HepG2 (cell line): ENCODE measurements at regions not wholly inside any gene's neighbourhood (a gene's known extent, or its start where the extent isn't known, plus 50 kb on each side); places are given as distances from the start of the nearest gene placed in this dataset.

Source experiments
- GATAD2A ChIP-seq: IDR thresholded peaks from 2 replicates; pipeline ENCODE4 v1.6.1; 2016
- SOX6 ChIP-seq, 2 experiments: fragments of 450-650 bp in 1 of 2; sonication (generic) in 1 of 2; formaldehyde crosslinking in 1 of 2; IDR thresholded peaks; 2 replicates each; pipeline versions ENCODE4 v1.4.0 to v1.6.1; 2017 to 2020; ENCODE audit warnings: antibody characterized with exemption in 1 of 2, mild to moderate bottlenecking in 1 of 2, missing genetic modification reagents in 1 of 2
- ZNF101 ChIP-seq: sonication (generic); formaldehyde crosslinking; IDR thresholded peaks from 2 replicates; pipeline ENCODE4 v1.4.0; 2020; ENCODE audit warnings: mild to moderate bottlenecking, low read depth, missing genetic modification reagents, borderline replicate concordance
- ZNF17 ChIP-seq: sonication (generic); formaldehyde crosslinking; IDR thresholded peaks from 2 replicates; pipeline ENCODE4 v1.5.0; 2020; ENCODE audit warnings: mild to moderate bottlenecking, missing genetic modification reagents
- ZNF207 ChIP-seq: fragments of 450-650 bp; IDR thresholded peaks from 2 replicates; pipeline ENCODE4 v1.6.1; 2016; ENCODE audit warnings: antibody characterized with exemption, borderline replicate concordance
- ZNF333 ChIP-seq: sonication (generic); formaldehyde crosslinking; IDR thresholded peaks from 2 replicates; pipeline ENCODE4 v1.4.0; 2020; ENCODE audit warnings: mild to moderate bottlenecking, missing genetic modification reagents, borderline replicate concordance
- ZNF431 ChIP-seq: sonication (generic); formaldehyde crosslinking; IDR thresholded peaks from 2 replicates; pipeline ENCODE4 v1.9.0; 2022; ENCODE audit warnings: missing genetic modification reagents, low read depth, mild to moderate bottlenecking, borderline replicate concordance
- ZNF607 ChIP-seq: sonication (generic); formaldehyde crosslinking; IDR thresholded peaks from 2 replicates; pipeline ENCODE4 v1.5.1; 2020; ENCODE audit warnings: missing genetic modification reagents, mild to moderate bottlenecking, borderline replicate concordance
- ZSCAN31 ChIP-seq: sonication (generic); formaldehyde crosslinking; IDR thresholded peaks from 2 replicates; pipeline ENCODE4 v1.5.0; 2020; ENCODE audit warnings: low read depth, mild to moderate bottlenecking, missing genetic modification reagents
- TF ChIP-seq, protein P1 (sequence below): sonication (generic); formaldehyde crosslinking; IDR thresholded peaks from 2 replicates; pipeline ENCODE4 v1.4.0; 2020; ENCODE audit warnings: missing genetic modification reagents
- TF ChIP-seq, protein P2 (sequence below): sonication (generic); formaldehyde crosslinking; IDR thresholded peaks from 2 replicates; pipeline ENCODE4 v1.4.0; 2020; ENCODE audit warnings: missing genetic modification reagents, borderline replicate concordance
- TF ChIP-seq, protein P3 (sequence below): sonication (generic); formaldehyde crosslinking; IDR thresholded peaks from 2 replicates; pipeline ENCODE4 v1.5.1; 2020; ENCODE audit warnings: missing genetic modification reagents, mild to moderate bottlenecking, borderline replicate concordance
- TF ChIP-seq, protein P4 (sequence below): sonication (generic); formaldehyde crosslinking; IDR thresholded peaks from 2 replicates; pipeline ENCODE4 v1.9.0; 2021; ENCODE audit warnings: missing genetic modification reagents, borderline replicate concordance
- TF ChIP-seq, protein P5 (sequence below): sonication (generic); formaldehyde crosslinking; IDR thresholded peaks from 2 replicates; pipeline ENCODE4 v1.4.0; 2020; ENCODE audit warnings: missing genetic modification reagents

DNA sequence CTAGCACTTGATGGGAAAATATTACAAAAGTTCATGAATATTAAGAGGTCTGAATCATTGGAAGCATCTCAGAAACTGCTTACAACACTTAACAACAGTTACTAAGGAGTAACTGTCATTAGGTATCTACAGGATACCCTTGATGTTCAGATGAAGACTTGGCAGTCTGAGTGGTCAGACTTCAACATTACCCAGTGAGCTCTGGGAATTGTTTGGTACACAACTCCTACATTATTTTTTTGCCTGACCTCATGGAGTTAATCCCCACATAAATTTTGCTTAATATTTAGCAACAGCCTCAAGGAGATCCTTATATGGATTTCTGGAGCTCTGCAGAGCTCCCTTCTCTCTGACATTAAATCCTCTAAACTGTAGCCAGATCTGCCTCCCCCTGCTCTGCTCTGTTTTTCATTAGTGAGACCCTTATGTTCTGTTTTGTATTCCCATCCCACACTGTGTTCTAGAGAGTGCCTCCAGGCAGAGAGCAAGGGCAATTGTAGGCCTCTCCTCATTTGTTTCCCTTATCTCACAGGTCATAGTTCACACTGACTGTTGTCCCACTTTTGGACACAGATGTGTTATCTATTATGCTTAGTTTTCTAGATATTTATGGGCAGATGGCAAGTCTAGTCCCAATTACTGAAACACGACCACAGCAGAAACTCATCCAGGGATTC, 368.8 kb downstream of the GASK1B start (continued):
- TF ChIP-seq, protein P1, sequence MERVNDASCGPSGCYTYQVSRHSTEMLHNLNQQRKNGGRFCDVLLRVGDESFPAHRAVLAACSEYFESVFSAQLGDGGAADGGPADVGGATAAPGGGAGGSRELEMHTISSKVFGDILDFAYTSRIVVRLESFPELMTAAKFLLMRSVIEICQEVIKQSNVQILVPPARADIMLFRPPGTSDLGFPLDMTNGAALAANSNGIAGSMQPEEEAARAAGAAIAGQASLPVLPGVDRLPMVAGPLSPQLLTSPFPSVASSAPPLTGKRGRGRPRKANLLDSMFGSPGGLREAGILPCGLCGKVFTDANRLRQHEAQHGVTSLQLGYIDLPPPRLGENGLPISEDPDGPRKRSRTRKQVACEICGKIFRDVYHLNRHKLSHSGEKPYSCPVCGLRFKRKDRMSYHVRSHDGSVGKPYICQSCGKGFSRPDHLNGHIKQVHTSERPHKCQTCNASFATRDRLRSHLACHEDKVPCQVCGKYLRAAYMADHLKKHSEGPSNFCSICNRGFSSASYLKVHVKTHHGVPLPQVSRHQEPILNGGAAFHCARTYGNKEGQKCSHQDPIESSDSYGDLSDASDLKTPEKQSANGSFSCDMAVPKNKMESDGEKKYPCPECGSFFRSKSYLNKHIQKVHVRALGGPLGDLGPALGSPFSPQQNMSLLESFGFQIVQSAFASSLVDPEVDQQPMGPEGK = no peak
- TF ChIP-seq ZNF431 (CRISPR knock-in tag) (no peak), ZNF607 (CRISPR knock-in tag) (no peak), GATAD2A (CRISPR knock-in tag) (peak; percentile 49), ZSCAN31 (no peak), ZNF17 (CRISPR knock-in tag) (no peak), ZNF101 (no peak), ZNF207 (no peak), ZNF333 (CRISPR knock-in tag) (no peak), SOX6 (IDR thresholded peaks at IDR 0.05) (no peak), SOX6 (CRISPR knock-in tag; IDR thresholded peaks at IDR 0.05) (peak; percentile 89)
- TF ChIP-seq, protein P2, sequence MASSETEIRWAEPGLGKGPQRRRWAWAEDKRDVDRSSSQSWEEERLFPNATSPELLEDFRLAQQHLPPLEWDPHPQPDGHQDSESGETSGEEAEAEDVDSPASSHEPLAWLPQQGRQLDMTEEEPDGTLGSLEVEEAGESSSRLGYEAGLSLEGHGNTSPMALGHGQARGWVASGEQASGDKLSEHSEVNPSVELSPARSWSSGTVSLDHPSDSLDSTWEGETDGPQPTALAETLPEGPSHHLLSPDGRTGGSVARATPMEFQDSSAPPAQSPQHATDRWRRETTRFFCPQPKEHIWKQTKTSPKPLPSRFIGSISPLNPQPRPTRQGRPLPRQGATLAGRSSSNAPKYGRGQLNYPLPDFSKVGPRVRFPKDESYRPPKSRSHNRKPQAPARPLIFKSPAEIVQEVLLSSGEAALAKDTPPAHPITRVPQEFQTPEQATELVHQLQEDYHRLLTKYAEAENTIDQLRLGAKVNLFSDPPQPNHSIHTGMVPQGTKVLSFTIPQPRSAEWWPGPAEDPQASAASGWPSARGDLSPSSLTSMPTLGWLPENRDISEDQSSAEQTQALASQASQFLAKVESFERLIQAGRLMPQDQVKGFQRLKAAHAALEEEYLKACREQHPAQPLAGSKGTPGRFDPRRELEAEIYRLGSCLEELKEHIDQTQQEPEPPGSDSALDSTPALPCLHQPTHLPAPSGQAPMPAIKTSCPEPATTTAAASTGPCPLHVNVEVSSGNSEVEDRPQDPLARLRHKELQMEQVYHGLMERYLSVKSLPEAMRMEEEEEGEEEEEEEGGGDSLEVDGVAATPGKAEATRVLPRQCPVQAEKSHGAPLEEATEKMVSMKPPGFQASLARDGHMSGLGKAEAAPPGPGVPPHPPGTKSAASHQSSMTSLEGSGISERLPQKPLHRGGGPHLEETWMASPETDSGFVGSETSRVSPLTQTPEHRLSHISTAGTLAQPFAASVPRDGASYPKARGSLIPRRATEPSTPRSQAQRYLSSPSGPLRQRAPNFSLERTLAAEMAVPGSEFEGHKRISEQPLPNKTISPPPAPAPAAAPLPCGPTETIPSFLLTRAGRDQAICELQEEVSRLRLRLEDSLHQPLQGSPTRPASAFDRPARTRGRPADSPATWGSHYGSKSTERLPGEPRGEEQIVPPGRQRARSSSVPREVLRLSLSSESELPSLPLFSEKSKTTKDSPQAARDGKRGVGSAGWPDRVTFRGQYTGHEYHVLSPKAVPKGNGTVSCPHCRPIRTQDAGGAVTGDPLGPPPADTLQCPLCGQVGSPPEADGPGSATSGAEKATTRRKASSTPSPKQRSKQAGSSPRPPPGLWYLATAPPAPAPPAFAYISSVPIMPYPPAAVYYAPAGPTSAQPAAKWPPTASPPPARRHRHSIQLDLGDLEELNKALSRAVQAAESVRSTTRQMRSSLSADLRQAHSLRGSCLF = no peak
- TF ChIP-seq, protein P3, sequence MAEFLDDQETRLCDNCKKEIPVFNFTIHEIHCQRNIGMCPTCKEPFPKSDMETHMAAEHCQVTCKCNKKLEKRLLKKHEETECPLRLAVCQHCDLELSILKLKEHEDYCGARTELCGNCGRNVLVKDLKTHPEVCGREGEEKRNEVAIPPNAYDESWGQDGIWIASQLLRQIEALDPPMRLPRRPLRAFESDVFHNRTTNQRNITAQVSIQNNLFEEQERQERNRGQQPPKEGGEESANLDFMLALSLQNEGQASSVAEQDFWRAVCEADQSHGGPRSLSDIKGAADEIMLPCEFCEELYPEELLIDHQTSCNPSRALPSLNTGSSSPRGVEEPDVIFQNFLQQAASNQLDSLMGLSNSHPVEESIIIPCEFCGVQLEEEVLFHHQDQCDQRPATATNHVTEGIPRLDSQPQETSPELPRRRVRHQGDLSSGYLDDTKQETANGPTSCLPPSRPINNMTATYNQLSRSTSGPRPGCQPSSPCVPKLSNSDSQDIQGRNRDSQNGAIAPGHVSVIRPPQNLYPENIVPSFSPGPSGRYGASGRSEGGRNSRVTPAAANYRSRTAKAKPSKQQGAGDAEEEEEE (CRISPR knock-in tag) = no peak
- TF ChIP-seq, protein P4, sequence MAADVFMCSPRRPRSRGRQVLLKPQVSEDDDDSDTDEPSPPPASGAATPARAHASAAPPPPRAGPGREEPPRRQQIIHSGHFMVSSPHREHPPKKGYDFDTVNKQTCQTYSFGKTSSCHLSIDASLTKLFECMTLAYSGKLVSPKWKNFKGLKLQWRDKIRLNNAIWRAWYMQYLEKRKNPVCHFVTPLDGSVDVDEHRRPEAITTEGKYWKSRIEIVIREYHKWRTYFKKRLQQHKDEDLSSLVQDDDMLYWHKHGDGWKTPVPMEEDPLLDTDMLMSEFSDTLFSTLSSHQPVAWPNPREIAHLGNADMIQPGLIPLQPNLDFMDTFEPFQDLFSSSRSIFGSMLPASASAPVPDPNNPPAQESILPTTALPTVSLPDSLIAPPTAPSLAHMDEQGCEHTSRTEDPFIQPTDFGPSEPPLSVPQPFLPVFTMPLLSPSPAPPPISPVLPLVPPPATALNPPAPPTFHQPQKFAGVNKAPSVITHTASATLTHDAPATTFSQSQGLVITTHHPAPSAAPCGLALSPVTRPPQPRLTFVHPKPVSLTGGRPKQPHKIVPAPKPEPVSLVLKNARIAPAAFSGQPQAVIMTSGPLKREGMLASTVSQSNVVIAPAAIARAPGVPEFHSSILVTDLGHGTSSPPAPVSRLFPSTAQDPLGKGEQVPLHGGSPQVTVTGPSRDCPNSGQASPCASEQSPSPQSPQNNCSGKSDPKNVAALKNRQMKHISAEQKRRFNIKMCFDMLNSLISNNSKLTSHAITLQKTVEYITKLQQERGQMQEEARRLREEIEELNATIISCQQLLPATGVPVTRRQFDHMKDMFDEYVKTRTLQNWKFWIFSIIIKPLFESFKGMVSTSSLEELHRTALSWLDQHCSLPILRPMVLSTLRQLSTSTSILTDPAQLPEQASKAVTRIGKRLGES (CRISPR knock-in tag) = no peak
- TF ChIP-seq, protein P5, sequence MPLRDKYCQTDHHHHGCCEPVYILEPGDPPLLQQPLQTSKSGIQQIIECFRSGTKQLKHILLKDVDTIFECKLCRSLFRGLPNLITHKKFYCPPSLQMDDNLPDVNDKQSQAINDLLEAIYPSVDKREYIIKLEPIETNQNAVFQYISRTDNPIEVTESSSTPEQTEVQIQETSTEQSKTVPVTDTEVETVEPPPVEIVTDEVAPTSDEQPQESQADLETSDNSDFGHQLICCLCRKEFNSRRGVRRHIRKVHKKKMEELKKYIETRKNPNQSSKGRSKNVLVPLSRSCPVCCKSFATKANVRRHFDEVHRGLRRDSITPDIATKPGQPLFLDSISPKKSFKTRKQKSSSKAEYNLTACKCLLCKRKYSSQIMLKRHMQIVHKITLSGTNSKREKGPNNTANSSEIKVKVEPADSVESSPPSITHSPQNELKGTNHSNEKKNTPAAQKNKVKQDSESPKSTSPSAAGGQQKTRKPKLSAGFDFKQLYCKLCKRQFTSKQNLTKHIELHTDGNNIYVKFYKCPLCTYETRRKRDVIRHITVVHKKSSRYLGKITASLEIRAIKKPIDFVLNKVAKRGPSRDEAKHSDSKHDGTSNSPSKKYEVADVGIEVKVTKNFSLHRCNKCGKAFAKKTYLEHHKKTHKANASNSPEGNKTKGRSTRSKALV (CRISPR knock-in tag) = no peak
